ENCODE measurements at regions not wholly inside any gene's neighbourhood (a gene's known extent, or its start where the extent isn't known, plus 50 kb on each side); places are given as distances from the start of the nearest gene placed in this dataset.

- no peak overlapping the region for H3K4me2 ChIP-seq (ENCODE audit: control insufficient read depth, extremely low read depth, insufficient read depth, low read depth, low read length)
- H3K4me1 ChIP-seq (ENCODE audit: control insufficient read depth, extremely low read depth, insufficient read depth, low read length): peaks cover 12% of the 10 kb centered on the region
- dilution Hi-C loops (cut with MboI; ENCODE audit: extremely low pct_ligation_motif_present, low sequenced_read_pairs): no loop called here
- no peak overlapping the region for H3K4me3 ChIP-seq (ENCODE audit: control insufficient read depth in 2 of 3, extremely low read depth in 1 of 3, insufficient read depth in 2 of 3, low read depth in 1 of 3, low read length in 3 of 3)
- FAIRE-seq (no peak), DNase-seq (ENCODE audit: low read depth, low spot score) (no peak)
- no peaks in the 10 kb centered on the region for H3K79me2 ChIP-seq (ENCODE audit: control insufficient read depth, insufficient read depth, low read length)
- no peak overlapping the region for H3K27ac ChIP-seq (ENCODE audit: control insufficient read depth, insufficient read depth, low read length)
- H4K20me1 ChIP-seq (ENCODE audit: control insufficient read depth, extremely low read depth, insufficient read depth, low read length): no peaks in the 10 kb centered on the region
- no peaks in the 10 kb centered on the region for H3K27me3 ChIP-seq (ENCODE audit: control insufficient read depth, extremely low read depth, insufficient read depth, low read length)
- no peak overlapping the region for H3K9ac ChIP-seq (ENCODE audit: control insufficient read depth, extremely low read depth, insufficient read depth, low read length)
- TF ChIP-seq EZH2 (IDR thresholded peaks at IDR 0.05; ENCODE audit: low read length) (no peak), CTCF (optimal IDR thresholded peaks at IDR 0.05 in 1 of 3, IDR thresholded peaks at IDR 0.05 in 1 of 3, conservative IDR thresholded peaks at IDR 0.05 in 1 of 3; ENCODE audit: extremely low read depth in 1 of 3, insufficient read depth in 2 of 3, low read length in 3 of 3) (no peak)
- H2AFZ ChIP-seq (ENCODE audit: control insufficient read depth, low read length): no peak overlapping the region
- no peaks in the 10 kb centered on the region for H3K9me3 ChIP-seq (ENCODE audit: control insufficient read depth, low read depth, low read length)
- H3K9me1 ChIP-seq (ENCODE audit: control insufficient read depth, extremely low read depth, insufficient read depth, low read length): no peaks in the 10 kb centered on the region
- no peaks in the 10 kb centered on the region for H3K36me3 ChIP-seq (ENCODE audit: control insufficient read depth in 2 of 2, extremely low read depth in 1 of 2, insufficient read depth in 2 of 2, low read length in 2 of 2)
These were observed 78.7 kb upstream of the KCNJ15 start for GRCh38 chr21:38177919-38178652.

GRCh38 chr21:38178653-38179470 lies 77.9 kb upstream of the KCNJ15 start:
- Histone ChIP-seq H3K4me2 (ENCODE audit: control insufficient read depth, extremely low read depth, insufficient read depth, low read depth, low read length) (no peak overlapping the region), H3K9me3 (ENCODE audit: control insufficient read depth, low read depth, low read length) (no peaks in the 10 kb centered on the region), H2AFZ (ENCODE audit: control insufficient read depth, low read length) (no peak overlapping the region), H3K79me2 (ENCODE audit: control insufficient read depth, insufficient read depth, low read length) (no peaks in the 10 kb centered on the region), H3K27ac (ENCODE audit: control insufficient read depth, insufficient read depth, low read length) (no peak overlapping the region), H3K9me1 (ENCODE audit: control insufficient read depth, extremely low read depth, insufficient read depth, low read length) (no peaks in the 10 kb centered on the region), H3K4me3 (ENCODE audit: control insufficient read depth in 2 of 3, extremely low read depth in 1 of 3, insufficient read depth in 2 of 3, low read depth in 1 of 3, low read length in 3 of 3) (no peak overlapping the region), H4K20me1 (ENCODE audit: control insufficient read depth, extremely low read depth, insufficient read depth, low read length) (no peaks in the 10 kb centered on the region), H3K36me3 (ENCODE audit: control insufficient read depth in 2 of 2, extremely low read depth in 1 of 2, insufficient read depth in 2 of 2, low read length in 2 of 2) (no peaks in the 10 kb centered on the region), H3K27me3 (ENCODE audit: control insufficient read depth, extremely low read depth, insufficient read depth, low read length) (no peaks in the 10 kb centered on the region), H3K9ac (ENCODE audit: control insufficient read depth, extremely low read depth, insufficient read depth, low read length) (no peak overlapping the region), H3K4me1 (ENCODE audit: control insufficient read depth, extremely low read depth, insufficient read depth, low read length) (peaks cover 12% of the 10 kb centered on the region)
- no peak for DNase-seq (ENCODE audit: low read depth, low spot score)
- dilution Hi-C loops (cut with MboI; ENCODE audit: extremely low pct_ligation_motif_present, low sequenced_read_pairs): no loop called here
- no peak for TF ChIP-seq CTCF (optimal IDR thresholded peaks at IDR 0.05 in 1 of 3, IDR thresholded peaks at IDR 0.05 in 1 of 3, conservative IDR thresholded peaks at IDR 0.05 in 1 of 3; ENCODE audit: extremely low read depth in 1 of 3, insufficient read depth in 2 of 3, low read length in 3 of 3)
- no peak for FAIRE-seq

Data from keratinocyte (primary cell).